Astrocyte of the spinal cord (primary cell): ENCODE measurements at regions not wholly inside any gene's neighbourhood (a gene's known extent, or its start where the extent isn't known, plus 50 kb on each side); places are given as distances from the start of the nearest gene placed in this dataset.

ENCODE experiments used
- DNase-seq: peaks from one replicate; pipeline ENCODE4 v3.0.0; 2011; ENCODE audit warnings: low read depth, low spot score
- H3K4me3 ChIP-seq: 2 replicates; pipeline ENCODE4 v1.5.1; 2011; ENCODE audit warnings: low read depth, mild to moderate bottlenecking, low read length, moderate library complexity
- in situ Hi-C: cut with HindIII; loops from 2 replicates; pipeline ENCODE4 v1.10.0; 2017; ENCODE audit warnings: low sequenced_read_pairs
- TF ChIP-seq, protein P1 (sequence below): IDR thresholded peaks from 2 replicates; pipeline ENCODE4 v1.5.1; 2012; ENCODE audit warnings: low read depth, mild to moderate bottlenecking, low read length, inconsistent platforms

GRCh38 chr2:11030909-11031308 lies 119.2 kb downstream of the KCNF1 start:
- DNase-seq, result no peak
- TF ChIP-seq, protein P1, sequence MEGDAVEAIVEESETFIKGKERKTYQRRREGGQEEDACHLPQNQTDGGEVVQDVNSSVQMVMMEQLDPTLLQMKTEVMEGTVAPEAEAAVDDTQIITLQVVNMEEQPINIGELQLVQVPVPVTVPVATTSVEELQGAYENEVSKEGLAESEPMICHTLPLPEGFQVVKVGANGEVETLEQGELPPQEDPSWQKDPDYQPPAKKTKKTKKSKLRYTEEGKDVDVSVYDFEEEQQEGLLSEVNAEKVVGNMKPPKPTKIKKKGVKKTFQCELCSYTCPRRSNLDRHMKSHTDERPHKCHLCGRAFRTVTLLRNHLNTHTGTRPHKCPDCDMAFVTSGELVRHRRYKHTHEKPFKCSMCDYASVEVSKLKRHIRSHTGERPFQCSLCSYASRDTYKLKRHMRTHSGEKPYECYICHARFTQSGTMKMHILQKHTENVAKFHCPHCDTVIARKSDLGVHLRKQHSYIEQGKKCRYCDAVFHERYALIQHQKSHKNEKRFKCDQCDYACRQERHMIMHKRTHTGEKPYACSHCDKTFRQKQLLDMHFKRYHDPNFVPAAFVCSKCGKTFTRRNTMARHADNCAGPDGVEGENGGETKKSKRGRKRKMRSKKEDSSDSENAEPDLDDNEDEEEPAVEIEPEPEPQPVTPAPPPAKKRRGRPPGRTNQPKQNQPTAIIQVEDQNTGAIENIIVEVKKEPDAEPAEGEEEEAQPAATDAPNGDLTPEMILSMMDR, result no peak
- in situ Hi-C loops, result no loop called here
- no peak overlapping the region for H3K4me3 ChIP-seq

- TF ChIP-seq, protein P1, result no peak
- no peak overlapping the region for H3K4me3 ChIP-seq
- no peak for DNase-seq
- in situ Hi-C loops, result no loop called here
Observed at GRCh38 chr2:11031876-11032275, 120.1 kb downstream of the KCNF1 start.

DNA sequence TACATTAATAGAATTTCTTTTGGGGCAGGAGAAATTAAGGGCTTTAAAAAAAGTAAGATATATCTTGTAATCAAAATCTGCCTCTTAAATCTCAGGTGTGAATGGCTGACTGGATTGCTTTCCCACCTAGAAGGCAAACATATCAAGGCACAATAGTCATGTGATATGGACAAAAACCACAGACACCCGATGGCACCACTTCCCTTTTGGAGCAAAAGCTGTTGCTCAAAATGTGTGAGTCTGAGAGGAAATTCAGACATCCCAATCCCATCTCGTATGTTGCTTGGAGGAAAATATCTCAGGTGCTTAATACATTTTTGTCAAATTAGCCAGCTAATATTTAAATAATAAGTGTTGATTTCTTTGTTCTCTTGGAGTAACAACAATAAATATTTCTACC lies 120.7 kb downstream of the KCNF1 start:
- in situ Hi-C loops, result no loop called here

DNA sequence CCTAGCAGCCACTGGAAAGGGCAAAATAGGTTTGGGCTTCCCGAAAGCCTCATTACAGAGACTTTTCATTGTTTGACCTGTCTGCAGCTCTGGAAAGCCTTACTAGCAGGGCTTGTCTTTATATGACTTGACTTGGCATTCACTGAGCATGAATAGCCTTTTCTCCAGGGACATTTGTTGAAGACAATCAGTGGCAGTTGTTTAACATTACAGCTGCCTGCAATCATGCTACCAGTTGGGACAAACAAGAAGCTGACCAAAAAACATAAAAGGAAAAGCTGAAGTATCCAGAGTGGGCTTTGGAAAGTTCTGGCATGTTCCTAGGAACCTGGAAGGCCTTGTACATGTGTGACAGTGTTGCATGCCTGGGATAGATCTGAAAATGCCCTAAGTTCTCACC lies 121.4 kb downstream of the KCNF1 start:
- TF ChIP-seq, protein P1, result no peak
- in situ Hi-C loops, result no loop called here
- H3K4me3 ChIP-seq, result no peak overlapping the region
- DNase-seq, result no peak

More for the DNA sequence above, 120.7 kb downstream of the KCNF1 start:
- DNase-seq, result no peak
- TF ChIP-seq, protein P1, result no peak
- no peak overlapping the region for H3K4me3 ChIP-seq

GRCh38 chr2:11038641-11039040 lies 116.6 kb upstream of the SLC66A3 start:
- H3K4me3 ChIP-seq, result no peak overlapping the region
- TF ChIP-seq, protein P1, result no peak
- no peak for DNase-seq
- in situ Hi-C loops, result no loop called here

GRCh38 chr2:11040992-11041391 lies 114.3 kb upstream of the SLC66A3 start:
- TF ChIP-seq, protein P1, result no peak
- no peak for DNase-seq
- in situ Hi-C loops, result no loop called here
- H3K4me3 ChIP-seq, result no peak overlapping the region

DNA sequence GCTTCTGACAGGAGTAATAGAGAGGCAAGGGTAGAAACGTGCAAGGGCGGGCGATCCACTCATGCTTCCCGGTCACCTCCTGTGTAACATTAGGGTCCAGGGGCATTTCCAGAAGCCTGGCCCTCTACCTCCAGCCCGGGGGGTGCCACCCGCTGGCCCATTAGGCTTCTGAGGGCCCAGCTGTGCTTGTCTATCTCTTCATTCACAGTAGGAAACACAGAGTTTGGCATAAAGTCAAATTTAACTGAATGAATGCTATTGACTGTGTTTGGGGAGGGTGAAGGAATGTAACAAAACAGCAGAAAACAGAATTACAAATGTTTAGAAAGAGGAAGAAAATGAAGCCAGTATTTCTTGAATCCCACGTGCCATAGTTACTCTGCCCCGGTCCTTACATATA lies 112.4 kb upstream of the SLC66A3 start:
- in situ Hi-C loops, result no loop called here

More for the DNA sequence above, 112.4 kb upstream of the SLC66A3 start:
- TF ChIP-seq, protein P1, result no peak
- H3K4me3 ChIP-seq, result no peak overlapping the region
- no peak for DNase-seq
